ENCODE measurements at regions not wholly inside any gene's neighbourhood (a gene's known extent, or its start where the extent isn't known, plus 50 kb on each side); places are given as distances from the start of the nearest gene placed in this dataset.

DNA sequence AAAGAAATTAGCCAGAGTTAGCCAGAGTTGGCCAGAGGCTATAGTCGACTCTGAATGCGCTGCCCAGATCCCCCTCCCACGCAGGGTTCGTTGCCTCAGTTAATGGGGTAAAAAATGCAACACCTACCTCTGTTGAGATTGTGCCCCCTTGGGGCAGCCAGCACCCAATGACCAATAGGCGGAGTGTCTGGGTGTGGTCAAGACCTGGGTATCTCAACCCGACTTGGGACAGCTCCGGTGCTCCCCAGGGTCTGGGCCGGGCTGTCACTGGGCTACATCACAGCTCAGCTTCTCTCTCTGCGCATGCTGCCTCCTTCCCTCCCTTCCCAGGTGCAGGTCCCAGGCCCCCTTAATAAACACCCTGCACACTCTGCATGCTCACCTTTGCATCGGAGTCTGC lies 59.6 kb upstream of the GCSH start:
- TF ChIP-seq SIN3A (IDR thresholded peaks at IDR 0.05; ENCODE audit: low read depth) (no peak), POLR2AphosphoS5 (IDR thresholded peaks at IDR 0.05; ENCODE audit: low read depth, low read length) (no peak)
- TF ChIP-seq, protein P1, sequence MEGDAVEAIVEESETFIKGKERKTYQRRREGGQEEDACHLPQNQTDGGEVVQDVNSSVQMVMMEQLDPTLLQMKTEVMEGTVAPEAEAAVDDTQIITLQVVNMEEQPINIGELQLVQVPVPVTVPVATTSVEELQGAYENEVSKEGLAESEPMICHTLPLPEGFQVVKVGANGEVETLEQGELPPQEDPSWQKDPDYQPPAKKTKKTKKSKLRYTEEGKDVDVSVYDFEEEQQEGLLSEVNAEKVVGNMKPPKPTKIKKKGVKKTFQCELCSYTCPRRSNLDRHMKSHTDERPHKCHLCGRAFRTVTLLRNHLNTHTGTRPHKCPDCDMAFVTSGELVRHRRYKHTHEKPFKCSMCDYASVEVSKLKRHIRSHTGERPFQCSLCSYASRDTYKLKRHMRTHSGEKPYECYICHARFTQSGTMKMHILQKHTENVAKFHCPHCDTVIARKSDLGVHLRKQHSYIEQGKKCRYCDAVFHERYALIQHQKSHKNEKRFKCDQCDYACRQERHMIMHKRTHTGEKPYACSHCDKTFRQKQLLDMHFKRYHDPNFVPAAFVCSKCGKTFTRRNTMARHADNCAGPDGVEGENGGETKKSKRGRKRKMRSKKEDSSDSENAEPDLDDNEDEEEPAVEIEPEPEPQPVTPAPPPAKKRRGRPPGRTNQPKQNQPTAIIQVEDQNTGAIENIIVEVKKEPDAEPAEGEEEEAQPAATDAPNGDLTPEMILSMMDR (IDR thresholded peaks at IDR 0.05 in 2 of 3, conservative IDR thresholded peaks at IDR 0.05 in 1 of 3; ENCODE audit: borderline replicate concordance in 1 of 3, insufficient read depth in 1 of 3, low read depth in 2 of 3, low read length in 2 of 3), result peak; percentile 18 to 27 (median 24); a peak in 3 of 6 replicates
